GM12891 (cell line): ENCODE measurements at regions not wholly inside any gene's neighbourhood (a gene's known extent, or its start where the extent isn't known, plus 50 kb on each side); places are given as distances from the start of the nearest gene placed in this dataset.
A peak's percentile ranks its signal among the peaks of the same experiment; 100 is the strongest.

ENCODE experiments used
- DNase-seq: peaks from one replicate; pipeline ENCODE4 v3.0.0; 2011; ENCODE audit warnings: low spot score; ENCODE audit not compliant: insufficient read length
- FAIRE-seq: peaks from 2 replicates; lab custom pipeline; 2011; peaks lifted over from hg19 to GRCh38; lab: Jason Lieb, UNC
- PAX5 ChIP-seq: IDR thresholded peaks from 2 replicates; pipeline ENCODE4 v1.6.1; 2011; ENCODE audit warnings: low read length, moderate library complexity, mild to moderate bottlenecking; ENCODE audit not compliant: insufficient read depth, severe bottlenecking
- POLR2A ChIP-seq: IDR thresholded peaks from 2 replicates; pipeline ENCODE4 v1.6.1; 2011; ENCODE audit warnings: low read depth, low read length, control low read depth
- POLR2AphosphoS5 ChIP-seq: IDR thresholded peaks from 2 replicates; pipeline ENCODE4 v1.6.1; 2011; ENCODE audit warnings: low read depth, low read length, control low read depth
- POU2F2 ChIP-seq: IDR thresholded peaks from 2 replicates; pipeline ENCODE4 v1.6.1; 2011; ENCODE audit warnings: low read depth, mild to moderate bottlenecking, control low read depth, low read length, moderate library complexity
- SPI1 ChIP-seq: IDR thresholded peaks from 2 replicates; pipeline ENCODE4 v1.6.1; 2011; ENCODE audit warnings: low read depth, low read length, control low read depth
- TAF1 ChIP-seq: IDR thresholded peaks from 2 replicates; pipeline ENCODE4 v1.6.1; 2011; ENCODE audit warnings: low read depth, low read length, control low read depth

DNA sequence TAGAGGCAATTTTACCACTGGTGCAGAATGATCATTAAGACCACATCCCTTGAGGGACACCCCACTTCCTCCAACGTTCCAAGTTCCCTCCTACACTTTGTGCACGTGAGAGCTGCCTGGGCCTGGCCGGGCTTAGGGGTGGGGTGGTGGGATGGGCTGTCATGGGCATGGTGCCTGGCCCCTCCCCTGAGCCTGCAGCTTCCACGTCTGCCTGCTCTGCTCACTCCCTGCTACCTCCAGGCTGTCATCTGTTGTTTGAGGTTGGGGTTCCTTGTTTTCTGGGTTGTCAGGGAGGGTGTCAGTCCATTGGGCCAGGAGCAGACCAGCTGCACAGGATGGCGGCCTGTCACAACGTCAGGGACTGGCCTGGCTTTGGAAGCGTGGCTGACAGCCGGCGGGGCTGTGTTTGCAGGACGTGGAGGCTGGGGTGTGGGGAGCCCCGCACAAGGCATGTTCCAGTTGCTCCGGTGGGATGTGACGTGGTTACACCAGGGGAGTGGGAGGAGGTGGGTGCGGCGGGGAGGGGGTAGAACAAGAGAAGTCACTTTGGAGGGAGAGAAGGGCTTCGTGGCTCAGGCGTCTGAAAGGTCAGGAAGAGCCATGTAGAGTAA, 72.3 kb downstream of the RTP5 start:
- no peak for DNase-seq
- no peak for TF ChIP-seq SPI1
- no peak for TF ChIP-seq TAF1
- TF ChIP-seq POU2F2, result no peak
- TF ChIP-seq POLR2A, result no peak
- no peak for TF ChIP-seq POLR2AphosphoS5
- no peak for FAIRE-seq

DNA sequence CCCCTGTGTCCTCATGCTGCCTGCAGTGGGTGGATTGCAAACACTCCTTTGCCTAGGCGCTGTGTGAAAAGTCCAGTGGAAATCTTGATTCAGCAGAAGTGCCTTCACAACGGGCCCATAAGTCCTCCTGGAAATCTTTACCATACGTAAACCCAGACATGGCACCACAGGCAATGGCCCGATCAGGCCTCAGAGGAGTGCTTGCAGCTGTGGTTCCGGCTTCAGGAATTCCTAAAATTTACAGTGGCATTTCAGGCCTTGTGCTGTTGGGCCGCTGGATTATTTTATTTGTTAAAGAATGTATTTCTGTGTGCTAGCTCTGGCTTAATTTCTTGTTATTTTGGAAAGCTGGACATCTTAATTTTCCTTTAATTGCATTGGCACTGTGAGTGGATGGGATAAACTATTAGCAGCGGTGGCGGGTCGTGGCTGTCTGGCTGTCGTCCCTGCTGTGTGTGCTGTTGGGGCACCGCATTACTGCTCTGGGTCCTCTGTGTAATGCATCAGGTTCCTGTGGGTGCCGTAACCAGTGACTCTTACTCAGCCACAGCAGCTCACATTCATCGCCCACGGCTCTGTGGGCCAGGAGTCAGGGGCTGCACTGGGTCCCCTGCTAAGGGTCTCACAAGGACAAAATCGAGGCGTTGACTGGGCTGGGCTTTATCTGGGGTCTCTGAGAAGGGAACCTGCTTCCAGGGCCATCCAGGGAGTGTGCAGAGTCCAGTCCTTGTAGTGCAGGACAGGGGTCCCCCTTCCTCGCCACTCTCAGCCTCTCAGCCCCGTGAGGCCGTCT, 73.1 kb downstream of the RTP5 start:
- TF ChIP-seq POLR2AphosphoS5, result no peak
- TF ChIP-seq TAF1, result no peak
- TF ChIP-seq SPI1, result no peak
- no peak for TF ChIP-seq PAX5
- no peak for TF ChIP-seq POU2F2
- TF ChIP-seq POLR2A, result no peak
- DNase-seq (no peak), FAIRE-seq (no peak)

DNA sequence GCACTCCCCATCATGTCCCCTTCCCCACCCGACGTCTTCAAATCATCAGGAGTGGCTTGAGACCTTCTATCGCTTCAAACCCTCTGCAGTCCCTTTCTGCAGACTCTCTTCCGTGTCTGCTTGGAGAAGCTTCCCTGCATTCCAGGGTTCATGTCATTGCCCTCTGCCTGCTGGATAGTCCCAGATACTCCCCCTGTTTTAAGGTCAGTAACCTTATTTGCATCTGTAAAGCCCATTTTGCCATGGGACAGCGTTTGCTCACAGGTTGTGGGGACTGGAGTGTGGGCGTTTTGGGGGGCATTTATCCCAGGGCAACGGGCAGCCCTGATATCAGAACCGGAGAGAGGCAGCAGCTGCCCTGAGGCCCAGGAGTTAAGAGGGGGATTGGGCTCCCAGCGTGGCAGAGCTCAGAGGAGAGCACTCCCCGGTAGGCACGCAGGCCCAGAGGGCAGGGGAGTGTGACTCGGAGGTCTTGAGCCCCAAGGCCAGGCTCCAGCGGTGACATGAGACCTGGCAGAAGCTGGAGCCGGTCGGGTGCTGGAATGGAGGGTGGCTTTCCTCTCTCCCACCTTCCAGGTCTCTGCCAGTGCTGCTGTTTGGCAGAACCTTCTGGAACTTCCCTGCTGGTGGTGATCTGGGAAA, 73.8 kb downstream of the RTP5 start:
- no peak for DNase-seq
- no peak for FAIRE-seq
- TF ChIP-seq POLR2AphosphoS5, result no peak
- TF ChIP-seq SPI1, result no peak
- no peak for TF ChIP-seq POLR2A
- no peak for TF ChIP-seq POU2F2
- no peak for TF ChIP-seq PAX5
- no peak for TF ChIP-seq TAF1

DNA sequence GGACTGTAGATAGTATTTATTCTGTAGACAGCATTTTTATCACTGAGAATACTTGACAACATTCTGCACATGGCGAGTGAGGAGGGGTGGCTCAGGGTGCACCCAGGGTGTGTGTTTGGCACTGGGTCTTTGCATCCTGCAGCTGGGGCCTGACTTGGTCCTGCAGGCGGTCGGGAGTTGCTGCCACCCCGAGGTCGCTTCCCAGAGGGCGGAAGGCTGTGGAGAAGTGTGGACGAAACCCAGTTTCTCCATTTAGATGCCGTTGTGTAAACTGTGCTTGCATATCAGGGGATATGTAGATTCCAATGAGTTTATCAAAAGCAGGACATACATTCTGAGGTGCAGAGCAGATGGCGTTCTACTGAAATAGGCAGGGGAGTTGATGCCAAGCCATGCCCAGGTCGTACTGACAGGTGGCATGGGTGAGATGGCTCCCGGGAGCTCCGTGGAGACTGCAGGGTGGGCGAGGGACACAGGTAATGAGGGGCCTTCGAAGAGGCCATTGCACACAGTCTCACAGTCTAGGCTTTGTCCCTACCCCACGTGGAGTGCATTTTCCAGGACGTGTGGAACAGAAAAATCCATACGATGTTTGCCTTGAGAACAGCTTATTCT, 74.5 kb downstream of the RTP5 start:
- FAIRE-seq (no peak), DNase-seq (no peak)
- TF ChIP-seq SPI1 (no peak), POU2F2 (no peak), PAX5 (no peak), POLR2A (no peak), POLR2AphosphoS5 (no peak), TAF1 (no peak)

DNA sequence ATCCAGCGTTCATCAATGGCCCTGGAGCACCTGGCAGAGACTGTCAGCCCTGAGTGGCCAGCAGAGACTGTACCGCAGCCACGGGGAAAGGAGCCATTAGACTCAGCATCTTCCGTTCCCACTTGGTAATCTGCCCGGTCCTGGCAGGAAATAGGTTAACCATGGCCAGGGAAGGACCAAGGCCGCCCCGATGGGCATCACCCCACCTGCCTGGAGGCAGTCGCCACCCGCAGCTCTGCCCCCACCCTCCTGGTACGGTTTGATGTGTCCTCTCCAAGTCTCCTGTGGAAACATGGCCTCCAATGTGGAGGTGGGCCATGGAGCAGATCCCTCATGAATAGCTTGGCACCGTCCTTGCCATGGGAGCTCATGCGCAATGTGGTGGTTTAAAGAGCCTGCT, 75.3 kb downstream of the RTP5 start:
- TF ChIP-seq POLR2AphosphoS5 (no peak), PAX5 (no peak), SPI1 (no peak), POU2F2 (no peak), TAF1 (no peak), POLR2A (no peak)
- FAIRE-seq (no peak), DNase-seq (no peak)

DNA sequence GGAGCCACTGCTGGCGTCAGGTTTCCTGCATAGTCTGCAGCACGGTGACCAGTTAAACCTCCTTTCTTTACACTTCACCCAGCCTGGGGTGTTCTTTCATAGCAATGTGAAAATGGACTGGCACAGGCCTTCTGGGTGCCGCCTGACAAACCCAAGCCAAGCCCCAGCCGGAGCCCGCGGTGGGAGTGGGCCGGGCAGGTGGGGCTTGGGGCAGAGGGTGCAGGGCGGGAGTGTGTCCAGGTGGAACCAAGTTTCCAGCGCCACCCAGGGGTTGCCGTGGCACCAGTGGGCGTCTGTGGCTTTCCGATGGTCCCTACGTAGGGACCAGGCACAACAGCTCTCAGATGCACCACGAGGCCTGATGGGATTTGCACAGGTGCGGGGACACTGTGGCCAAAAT, 75.8 kb downstream of the RTP5 start:
- no peak for FAIRE-seq
- no peak for DNase-seq
- TF ChIP-seq SPI1 (no peak), POLR2AphosphoS5 (no peak), POU2F2 (no peak)

DNA sequence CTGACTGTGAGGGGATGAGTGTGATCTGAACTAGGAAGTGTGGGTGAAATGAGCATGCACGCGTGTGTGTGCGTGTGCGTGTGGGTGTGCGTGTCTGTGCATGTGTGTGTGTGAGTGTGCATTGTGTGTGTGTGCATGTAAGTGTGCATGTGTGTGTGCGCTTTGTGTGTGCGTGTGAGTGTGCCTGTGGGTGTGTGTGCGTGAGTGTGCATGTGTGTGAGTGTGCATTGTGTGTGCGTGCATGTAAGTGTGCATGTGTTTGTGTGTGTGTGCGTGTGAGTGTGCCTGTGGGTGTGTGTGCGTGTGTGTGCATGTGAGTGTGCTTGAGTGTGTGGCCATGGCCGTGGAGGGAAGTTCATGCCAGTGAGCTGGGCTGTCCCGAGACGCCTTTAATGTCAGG, 76.3 kb downstream of the RTP5 start:
- FAIRE-seq, result peak; percentile 5
- DNase-seq, result no peak
- TF ChIP-seq TAF1, result no peak
- TF ChIP-seq PAX5, result no peak
- TF ChIP-seq POLR2A, result no peak
- TF ChIP-seq POLR2AphosphoS5, result no peak
- TF ChIP-seq POU2F2, result no peak
- TF ChIP-seq SPI1, result no peak

DNA sequence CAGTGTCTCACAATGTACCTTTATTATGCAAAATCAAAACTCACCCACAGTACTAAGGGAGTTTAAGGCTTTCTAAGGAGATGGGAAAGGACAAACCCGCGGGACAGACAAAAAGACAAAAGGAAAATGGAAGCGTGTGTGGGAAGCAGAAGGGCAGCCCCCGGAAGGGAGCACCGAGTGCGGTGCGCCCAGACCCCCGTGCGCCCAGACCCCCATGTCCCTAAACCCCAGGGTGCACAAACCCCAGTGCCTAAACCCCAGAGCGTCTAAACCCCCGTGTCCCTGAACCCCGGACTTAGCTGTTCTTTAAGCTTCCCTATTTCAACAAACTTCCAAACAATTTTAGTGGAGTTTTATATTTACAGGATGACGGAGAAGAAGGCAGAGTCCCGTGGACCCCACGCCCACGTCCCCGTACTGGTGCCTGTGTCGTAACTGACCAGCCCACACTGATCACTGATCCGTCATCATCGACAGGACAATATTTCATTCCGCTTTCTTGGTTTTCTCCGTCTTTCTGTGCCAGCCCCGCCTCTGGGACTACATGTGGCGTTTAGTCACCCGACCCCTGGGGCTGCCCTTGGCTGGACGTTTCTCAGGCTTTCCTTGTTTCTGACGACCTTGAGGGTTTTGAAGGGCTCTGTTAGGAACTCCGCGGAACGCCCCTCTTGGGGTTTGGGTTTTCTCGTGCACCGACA, 76.9 kb downstream of the RTP5 start:
- DNase-seq, result no peak
- no peak for FAIRE-seq
- TF ChIP-seq POLR2AphosphoS5, result no peak
- no peak for TF ChIP-seq POU2F2
- TF ChIP-seq POLR2A, result no peak
- TF ChIP-seq SPI1, result no peak
- TF ChIP-seq PAX5, result no peak
- no peak for TF ChIP-seq TAF1

DNA sequence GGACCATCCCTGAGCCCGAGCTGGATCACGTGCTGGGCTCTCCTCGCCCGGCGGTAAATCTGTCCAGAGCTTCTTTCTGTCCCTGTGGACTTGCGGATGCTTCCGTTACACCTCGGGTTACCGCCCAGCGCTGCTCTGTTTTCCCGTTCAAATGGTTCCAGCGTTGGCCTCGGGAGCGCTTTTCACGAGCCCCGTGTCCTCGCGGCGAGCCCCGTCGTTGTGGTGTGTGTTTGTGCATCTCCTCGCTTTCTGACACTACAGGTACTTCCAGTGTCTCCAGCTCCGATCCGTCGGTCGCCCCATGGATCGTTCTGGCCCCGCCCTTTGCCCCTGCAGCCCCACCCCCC, 77.4 kb downstream of the RTP5 start:
- DNase-seq, result no peak
- FAIRE-seq, result no peak
- TF ChIP-seq TAF1 (no peak), POU2F2 (no peak), SPI1 (no peak), POLR2A (no peak), PAX5 (no peak), POLR2AphosphoS5 (no peak)
